Naive thymus-derived CD4-positive, alpha-beta T cell (primary cell): ENCODE measurements at regions not wholly inside any gene's neighbourhood (a gene's known extent, or its start where the extent isn't known, plus 50 kb on each side); places are given as distances from the start of the nearest gene placed in this dataset.

ENCODE experiments used
- ATAC-seq: fragments of 150-1000 bp; cut with Tn5 transposase; 2 replicates; pipeline ENCODE4 v1.10.0; 2021; ENCODE audit warnings: mild to moderate bottlenecking, moderate library complexity
- CTCF ChIA-PET: fragments of 350-600 bp; sonication (Branson Sonifier 250); formaldehyde crosslinking; loops from one replicate; lab custom pipeline; 2021; ENCODE audit warnings: antibody characterized with exemption; lab: Charles Lee
- POLR2A ChIA-PET: fragments of 350-600 bp; sonication (Branson Sonifier 250); formaldehyde crosslinking; loops from one replicate; lab custom pipeline; 2021; ENCODE audit warnings: antibody characterized with exemption, inconsistent platforms; lab: Charles Lee
- DNase-seq, 9 donors: peaks; one replicate each; pipeline versions ENCODE4 v3.0.0 to v3.0.0-alpha.2; 2020 to 2022; ENCODE audit warnings: mixed read lengths in 1 of 9
- H3K27ac ChIP-seq: one replicate; pipeline ENCODE4 v1.7.0; 2013; ENCODE audit warnings: mild to moderate bottlenecking, low read depth, low read length, moderate library complexity
- H3K27me3 ChIP-seq, 2 donors: one replicate each; pipeline ENCODE4 v1.7.0; 2013; ENCODE audit warnings: low read length in 2 of 2, mild to moderate bottlenecking in 2 of 2, moderate library complexity in 2 of 2; ENCODE audit not compliant: control insufficient read depth in 2 of 2, insufficient read depth in 2 of 2
- H3K36me3 ChIP-seq, 3 experiments: 1 replicate in 2 of 3; 2 replicates in 1 of 3; pipeline ENCODE4 v1.7.0; 2013; ENCODE audit warnings: low read length in 3 of 3, mild to moderate bottlenecking in 3 of 3, moderate library complexity in 1 of 3; ENCODE audit not compliant: insufficient read depth in 3 of 3, control insufficient read depth in 2 of 3
- H3K4me1 ChIP-seq, 2 donors: one replicate each; pipeline ENCODE4 v1.7.0; 2013; ENCODE audit warnings: low read length in 2 of 2, mild to moderate bottlenecking in 2 of 2, moderate library complexity in 1 of 2; ENCODE audit not compliant: control insufficient read depth in 2 of 2, insufficient read depth in 2 of 2
- H3K4me3 ChIP-seq: 2 replicates; pipeline ENCODE4 v1.7.0; 2013; ENCODE audit warnings: mild to moderate bottlenecking, low read length
- H3K9me3 ChIP-seq, 3 experiments: 1 replicate in 2 of 3; 2 replicates in 1 of 3; pipeline ENCODE4 v1.7.0; 2013; ENCODE audit warnings: low read length in 3 of 3; ENCODE audit not compliant: control insufficient read depth in 2 of 3
- H3K27ac Mint-ChIP-seq, 9 donors: one replicate each; pipeline ENCODE4 v1.8.0; 2020 to 2022; ENCODE audit warnings: mixed read lengths in 9 of 9, mild to moderate bottlenecking in 8 of 9, moderate library complexity in 5 of 9, inconsistent platforms in 2 of 9
- H3K27me3 Mint-ChIP-seq, 5 donors: one replicate each; pipeline ENCODE4 v1.8.0; 2021 to 2022; ENCODE audit warnings: mixed read lengths in 5 of 5, mild to moderate bottlenecking in 1 of 5
- H3K36me3 Mint-ChIP-seq, 5 donors: one replicate each; pipeline ENCODE4 v1.8.0; 2020 to 2022; ENCODE audit warnings: mixed read lengths in 5 of 5, mild to moderate bottlenecking in 3 of 5, inconsistent platforms in 1 of 5
- H3K4me1 Mint-ChIP-seq, 7 donors: one replicate each; pipeline ENCODE4 v1.8.0; 2020 to 2022; ENCODE audit warnings: mixed read lengths in 7 of 7, mild to moderate bottlenecking in 3 of 7, inconsistent platforms in 1 of 7
- H3K4me3 Mint-ChIP-seq, 10 donors: one replicate each; pipeline ENCODE4 v1.8.0; 2020 to 2022; ENCODE audit warnings: mild to moderate bottlenecking in 10 of 10, mixed read lengths in 10 of 10, moderate library complexity in 6 of 10, inconsistent platforms in 2 of 10
- H3K9me3 Mint-ChIP-seq, 11 donors: one replicate each; pipeline ENCODE4 v1.8.0; 2020 to 2022; ENCODE audit warnings: mixed read lengths in 11 of 11, mild to moderate bottlenecking in 4 of 11, inconsistent platforms in 1 of 11, moderate library complexity in 1 of 11
- intact Hi-C, 2 donors: fragments of 100-400 bp; cut with micrococcal nuclease; formaldehyde crosslinking; loops; one replicate each; pipeline ENCODE4 v1.15.1; 2023

GRCh38 chr4:147137280-147137679, 191.6 kb upstream of the TTC29 start:
- Mint-ChIP-seq H3K4me1 (no peaks in the 10 kb centered on the region), H3K36me3 (no peaks in the 10 kb centered on the region), H3K4me3 (no peak overlapping the region), H3K27ac (peak overlapping the region in 1 of 9 donors; percentile 42), H3K27me3 (peaks cover 2 to 26% (median 19%) of the 10 kb centered on the region in 5 donors), H3K9me3 (peaks cover 0 to 3% (median 0%) of the 10 kb centered on the region in 11 donors)
- H3K36me3 ChIP-seq = no peaks in the 10 kb centered on the region
- H3K27ac ChIP-seq = no peak overlapping the region
- no peak overlapping the region for H3K4me3 ChIP-seq
- no peaks in the 10 kb centered on the region for H3K27me3 ChIP-seq
- CTCF ChIA-PET = no interaction called here
- intact Hi-C loops = no loop called here
- H3K9me3 ChIP-seq = no peaks in the 10 kb centered on the region
- POLR2A ChIA-PET = no interaction called here
- no peaks in the 10 kb centered on the region for H3K4me1 ChIP-seq
- ATAC-seq (no peak), DNase-seq (no peak)

GRCh38 chr4:147138171-147138570, 192.5 kb upstream of the TTC29 start:
- ChIA-PET POLR2A (no interaction called here), CTCF (no interaction called here)
- Mint-ChIP-seq H3K27me3 (peaks cover 2 to 23% (median 15%) of the 10 kb centered on the region in 5 donors), H3K9me3 (peaks cover 0 to 3% (median 0%) of the 10 kb centered on the region in 11 donors), H3K36me3 (no peaks in the 10 kb centered on the region), H3K4me3 (no peak overlapping the region), H3K27ac (no peak overlapping the region), H3K4me1 (no peaks in the 10 kb centered on the region)
- H3K4me3 ChIP-seq = no peak overlapping the region
- no peak for ATAC-seq
- no peaks in the 10 kb centered on the region for H3K36me3 ChIP-seq
- no peaks in the 10 kb centered on the region for H3K9me3 ChIP-seq
- intact Hi-C loops = no loop called here
- H3K27me3 ChIP-seq = no peaks in the 10 kb centered on the region
- no peaks in the 10 kb centered on the region for H3K4me1 ChIP-seq
- no peak for DNase-seq
- H3K27ac ChIP-seq = no peak overlapping the region

- Histone ChIP-seq H3K4me3 (no peak overlapping the region), H3K27me3 (no peaks in the 10 kb centered on the region), H3K27ac (no peak overlapping the region), H3K4me1 (no peaks in the 10 kb centered on the region), H3K36me3 (no peaks in the 10 kb centered on the region), H3K9me3 (no peaks in the 10 kb centered on the region)
- H3K4me3 Mint-ChIP-seq = no peak overlapping the region
- ChIA-PET CTCF (no interaction called here), POLR2A (no interaction called here)
- ATAC-seq (no peak), DNase-seq (no peak)
- intact Hi-C loops = no loop called here
- H3K36me3 Mint-ChIP-seq = no peaks in the 10 kb centered on the region
- H3K4me1 Mint-ChIP-seq = no peaks in the 10 kb centered on the region
- H3K9me3 Mint-ChIP-seq = peaks cover 0 to 3% (median 0%) of the 10 kb centered on the region in 11 donors
- peaks cover 2 to 14% (median 8%) of the 10 kb centered on the region in 5 donors for H3K27me3 Mint-ChIP-seq
- no peak overlapping the region for H3K27ac Mint-ChIP-seq
Measured at GRCh38 chr4:147139455-147140198, 194.0 kb upstream of the TTC29 start.

GRCh38 chr4:147151763-147152162, 206.1 kb upstream of the TTC29 start:
- DNase-seq (no peak), ATAC-seq (no peak)
- CTCF ChIA-PET = no interaction called here

GRCh38 chr4:147157860-147158701, 212.4 kb upstream of the TTC29 start:
- H3K36me3 Mint-ChIP-seq = no peaks in the 10 kb centered on the region
- CTCF ChIA-PET = no interaction called here
- H3K4me3 ChIP-seq = no peak overlapping the region
- H3K9me3 ChIP-seq = no peaks in the 10 kb centered on the region
- ATAC-seq (no peak), DNase-seq (no peak)
- no peak overlapping the region for H3K27ac Mint-ChIP-seq
- intact Hi-C loops = no loop called here
- no peaks in the 10 kb centered on the region for H3K9me3 Mint-ChIP-seq
- H3K4me1 Mint-ChIP-seq = peaks cover 0 to 6% (median 4%) of the 10 kb centered on the region in 7 donors
- no peak overlapping the region for H3K27ac ChIP-seq
- peaks cover 21 to 47% (median 32%) of the 10 kb centered on the region in 5 donors for H3K27me3 Mint-ChIP-seq
- H3K36me3 ChIP-seq = no peaks in the 10 kb centered on the region
- no peaks in the 10 kb centered on the region for H3K4me1 ChIP-seq
- H3K4me3 Mint-ChIP-seq = peak overlapping the region in 3 of 10 donors; percentile 9 to 26 (median 18)
- H3K27me3 ChIP-seq = peaks cover 3 to 6% of the 10 kb centered on the region in 2 donors
- POLR2A ChIA-PET = no interaction called here

More at GRCh38 chr4:147151763-147152162, 206.1 kb upstream of the TTC29 start:
- Histone ChIP-seq H3K27me3 (no peaks in the 10 kb centered on the region), H3K36me3 (no peaks in the 10 kb centered on the region), H3K4me3 (no peak overlapping the region), H3K9me3 (no peaks in the 10 kb centered on the region), H3K27ac (no peak overlapping the region), H3K4me1 (no peaks in the 10 kb centered on the region)
- H3K4me1 Mint-ChIP-seq = no peaks in the 10 kb centered on the region
- H3K4me3 Mint-ChIP-seq = no peak overlapping the region
- POLR2A ChIA-PET = no interaction called here
- no peaks in the 10 kb centered on the region for H3K36me3 Mint-ChIP-seq
- H3K27me3 Mint-ChIP-seq = peaks cover 2 to 36% (median 32%) of the 10 kb centered on the region in 5 donors
- no peak overlapping the region for H3K27ac Mint-ChIP-seq
- H3K9me3 Mint-ChIP-seq = peaks cover 0 to 3% (median 0%) of the 10 kb centered on the region in 11 donors
- intact Hi-C loops = no loop called here

- no peak overlapping the region for H3K27ac Mint-ChIP-seq
- peak in 2 of 9 donors; percentile 3 to 4 for DNase-seq
- peaks cover 3 to 6% of the 10 kb centered on the region in 2 donors for H3K27me3 ChIP-seq
- CTCF ChIA-PET = interaction anchor here (1.1 kb wide), 1 partner anchor 705 kb away, joined by 4 read pairs; no protein-coding TSS in a partner anchor
- no peak for ATAC-seq
- no peaks in the 10 kb centered on the region for H3K9me3 Mint-ChIP-seq
- POLR2A ChIA-PET = no interaction called here
- intact Hi-C loops = no loop called here
- H3K4me3 Mint-ChIP-seq = no peak overlapping the region
- H3K4me1 Mint-ChIP-seq = peaks cover 0 to 6% (median 4%) of the 10 kb centered on the region in 7 donors
- H3K27me3 Mint-ChIP-seq = peaks cover 20 to 41% (median 27%) of the 10 kb centered on the region in 5 donors
- H3K36me3 ChIP-seq = no peaks in the 10 kb centered on the region
- no peaks in the 10 kb centered on the region for H3K36me3 Mint-ChIP-seq
- no peak overlapping the region for H3K27ac ChIP-seq
- H3K9me3 ChIP-seq = no peaks in the 10 kb centered on the region
- H3K4me3 ChIP-seq = no peak overlapping the region
- no peaks in the 10 kb centered on the region for H3K4me1 ChIP-seq
Measured at GRCh38 chr4:147160908-147161513, 215.3 kb upstream of the TTC29 start.
